ENCODE measurements at regions not wholly inside any gene's neighbourhood (a gene's known extent, or its start where the extent isn't known, plus 50 kb on each side); places are given as distances from the start of the nearest gene placed in this dataset.

- DNase-seq (ENCODE audit: low spot score), result no peak
- peaks cover 12% of the 10 kb centered on the region for H3K36me3 Mint-ChIP-seq (ENCODE audit: low read depth)
- TF ChIP-seq CTCF (IDR thresholded peaks at IDR 0.05), result no peak
- peaks cover 4% of the 10 kb centered on the region for H3K4me1 Mint-ChIP-seq (ENCODE audit: low read depth)
- no peak overlapping the region for H3K27ac Mint-ChIP-seq (ENCODE audit: unreplicated experiment)
- H3K27me3 Mint-ChIP-seq (ENCODE audit: low read depth), result no peaks in the 10 kb centered on the region
- H3K4me3 Mint-ChIP-seq (ENCODE audit: unreplicated experiment), result no peak overlapping the region
- no peaks in the 10 kb centered on the region for H3K9me3 Mint-ChIP-seq (ENCODE audit: low read depth)
Observed at GRCh38 chr13:73693215-73693614, 441.0 kb downstream of the KLF12 start.

GRCh38 chr13:73691891-73692290, 442.3 kb downstream of the KLF12 start:
- TF ChIP-seq CTCF (IDR thresholded peaks at IDR 0.05), result no peak
- H3K4me3 Mint-ChIP-seq (ENCODE audit: unreplicated experiment), result no peak overlapping the region
- peaks cover 4% of the 10 kb centered on the region for H3K4me1 Mint-ChIP-seq (ENCODE audit: low read depth)
- no peak for DNase-seq (ENCODE audit: low spot score)
- peaks cover 12% of the 10 kb centered on the region for H3K36me3 Mint-ChIP-seq (ENCODE audit: low read depth)
- no peaks in the 10 kb centered on the region for H3K27me3 Mint-ChIP-seq (ENCODE audit: low read depth)
- H3K27ac Mint-ChIP-seq (ENCODE audit: unreplicated experiment), result no peak overlapping the region
- H3K9me3 Mint-ChIP-seq (ENCODE audit: low read depth), result no peaks in the 10 kb centered on the region

GRCh38 chr13:73687929-73688328, 446.3 kb downstream of the KLF12 start:
- H3K36me3 Mint-ChIP-seq (ENCODE audit: low read depth), result peaks cover 3% of the 10 kb centered on the region

GRCh38 chr13:73687087-73687486, 447.1 kb downstream of the KLF12 start:
- no peaks in the 10 kb centered on the region for H3K27me3 Mint-ChIP-seq (ENCODE audit: low read depth)
- H3K9me3 Mint-ChIP-seq (ENCODE audit: low read depth), result no peaks in the 10 kb centered on the region
- no peak overlapping the region for H3K27ac Mint-ChIP-seq (ENCODE audit: unreplicated experiment)
- peaks cover 4% of the 10 kb centered on the region for H3K36me3 Mint-ChIP-seq (ENCODE audit: low read depth)
- H3K4me3 Mint-ChIP-seq (ENCODE audit: unreplicated experiment), result no peak overlapping the region
- DNase-seq (ENCODE audit: low spot score), result no peak
- no peaks in the 10 kb centered on the region for H3K4me1 Mint-ChIP-seq (ENCODE audit: low read depth)
- no peak for TF ChIP-seq CTCF (IDR thresholded peaks at IDR 0.05)

More at GRCh38 chr13:73687929-73688328, 446.3 kb downstream of the KLF12 start:
- DNase-seq (ENCODE audit: low spot score), result no peak
- no peak overlapping the region for H3K27ac Mint-ChIP-seq (ENCODE audit: unreplicated experiment)
- H3K4me1 Mint-ChIP-seq (ENCODE audit: low read depth), result no peaks in the 10 kb centered on the region
- H3K27me3 Mint-ChIP-seq (ENCODE audit: low read depth), result no peaks in the 10 kb centered on the region
- no peak for TF ChIP-seq CTCF (IDR thresholded peaks at IDR 0.05)
- H3K4me3 Mint-ChIP-seq (ENCODE audit: unreplicated experiment), result no peak overlapping the region
- no peaks in the 10 kb centered on the region for H3K9me3 Mint-ChIP-seq (ENCODE audit: low read depth)

GRCh38 chr13:73684750-73685149, 449.5 kb downstream of the KLF12 start:
- Mint-ChIP-seq H3K27me3 (ENCODE audit: low read depth) (no peaks in the 10 kb centered on the region), H3K27ac (ENCODE audit: unreplicated experiment) (no peak overlapping the region), H3K4me3 (ENCODE audit: unreplicated experiment) (no peak overlapping the region), H3K9me3 (ENCODE audit: low read depth) (no peaks in the 10 kb centered on the region), H3K4me1 (ENCODE audit: low read depth) (no peaks in the 10 kb centered on the region), H3K36me3 (ENCODE audit: low read depth) (peaks cover 6% of the 10 kb centered on the region)
- TF ChIP-seq CTCF (IDR thresholded peaks at IDR 0.05), result no peak
- DNase-seq (ENCODE audit: low spot score), result no peak

Data from chondrocyte (in vitro differentiated cells).